Neuronal stem cell (in vitro differentiated cells): ENCODE measurements at regions not wholly inside any gene's neighbourhood (a gene's known extent, or its start where the extent isn't known, plus 50 kb on each side); places are given as distances from the start of the nearest gene placed in this dataset.

ENCODE experiments used
- DNase-seq: peaks from one replicate; pipeline ENCODE4 v3.0.0-alpha.2; 2013; ENCODE audit warnings: low spot score
- H2AFZ ChIP-seq: one replicate; pipeline ENCODE4 v1.6.1; 2013; ENCODE audit warnings: mild to moderate bottlenecking, low read length, inconsistent platforms
- H2AK5ac ChIP-seq: 2 replicates; pipeline ENCODE4 v1.6.1; 2013; ENCODE audit warnings: low read depth, mild to moderate bottlenecking, inconsistent platforms, low read length, moderate library complexity, mixed read lengths
- H2BK120ac ChIP-seq: 2 replicates; pipeline ENCODE4 v1.6.1; 2013; ENCODE audit warnings: low read depth, mild to moderate bottlenecking, inconsistent platforms, low read length, moderate library complexity, mixed read lengths
- H2BK12ac ChIP-seq: one replicate; pipeline ENCODE4 v1.6.1; 2013; ENCODE audit warnings: low read length, inconsistent platforms
- H2BK15ac ChIP-seq: 2 replicates; pipeline ENCODE4 v1.6.1; 2013; ENCODE audit warnings: mild to moderate bottlenecking, low read length, inconsistent platforms, mixed read lengths
- H2BK5ac ChIP-seq: one replicate; pipeline ENCODE4 v1.6.1; 2013; ENCODE audit warnings: inconsistent platforms, mild to moderate bottlenecking, low read length, moderate library complexity
- H3K14ac ChIP-seq: one replicate; pipeline ENCODE4 v1.6.1; 2013; ENCODE audit warnings: low read length, inconsistent platforms
- H3K18ac ChIP-seq: 2 replicates; pipeline ENCODE4 v1.6.1; 2013; ENCODE audit warnings: low read length, inconsistent platforms
- H3K23ac ChIP-seq: 2 replicates; pipeline ENCODE4 v1.6.1; 2013; ENCODE audit warnings: low read depth, mild to moderate bottlenecking, mixed read lengths, low read length, inconsistent platforms; ENCODE audit not compliant: poor library complexity
- H3K27ac ChIP-seq: replicated peaks from 3 replicates; pipeline ENCODE4 v1.5.1; 2013; ENCODE audit warnings: low read length, inconsistent platforms
- H3K27me3 ChIP-seq, 3 experiments: 2 replicates each; pipeline ENCODE4 v1.6.1; 2013; ENCODE audit warnings: low read length in 3 of 3, mild to moderate bottlenecking in 2 of 3, inconsistent platforms in 1 of 3, low read depth in 1 of 3, mixed read lengths in 1 of 3, moderate library complexity in 1 of 3; ENCODE audit not compliant: control insufficient read depth in 3 of 3, insufficient read depth in 3 of 3
- H3K36me3 ChIP-seq, 2 donors: replicated peaks in 1 of 2; 2 replicates each; pipeline ENCODE4 v1.6.1; 2013; ENCODE audit warnings: low read length in 2 of 2; ENCODE audit not compliant: control insufficient read depth in 2 of 2, insufficient read depth in 2 of 2
- H3K4ac ChIP-seq: 2 replicates; pipeline ENCODE4 v1.6.1; 2013; ENCODE audit warnings: inconsistent platforms, mild to moderate bottlenecking, low read length, moderate library complexity
- H3K4me1 ChIP-seq, 2 donors: 1 replicate in 1 of 2; 2 replicates in 1 of 2; pipeline ENCODE4 v1.6.1; 2013; ENCODE audit warnings: low read length in 2 of 2, low read depth in 1 of 2; ENCODE audit not compliant: control insufficient read depth in 2 of 2, insufficient read depth in 1 of 2
- H3K4me2 ChIP-seq: one replicate; pipeline ENCODE4 v1.6.1; 2013; ENCODE audit warnings: mild to moderate bottlenecking, low read length, inconsistent platforms; ENCODE audit not compliant: insufficient read depth, poor library complexity, severe bottlenecking
- H3K4me3 ChIP-seq, 2 donors: 2 replicates each; pipeline ENCODE4 v1.5.1; 2013; ENCODE audit warnings: low read length in 2 of 2, mild to moderate bottlenecking in 2 of 2, inconsistent platforms in 1 of 2, moderate library complexity in 1 of 2
- H3K79me1 ChIP-seq: one replicate; pipeline ENCODE4 v1.6.1; 2013; ENCODE audit warnings: low read depth, mild to moderate bottlenecking, inconsistent platforms, low read length, moderate library complexity
- H3K9ac ChIP-seq: one replicate; pipeline ENCODE4 v1.6.1; 2013; ENCODE audit warnings: mild to moderate bottlenecking, low read depth, low read length, inconsistent platforms; ENCODE audit not compliant: poor library complexity
- H3K9me3 ChIP-seq, 2 donors: replicated peaks in 1 of 2; 2 replicates each; pipeline versions ENCODE3 to v1.6.1; 2013; ENCODE audit warnings: low read length in 2 of 2, mild to moderate bottlenecking in 2 of 2, inconsistent platforms in 1 of 2, low read depth in 1 of 2, mixed read lengths in 1 of 2, moderate library complexity in 1 of 2; ENCODE audit not compliant: control insufficient read depth in 2 of 2, insufficient read depth in 1 of 2
- H4K8ac ChIP-seq: one replicate; pipeline ENCODE4 v1.6.1; 2013; ENCODE audit warnings: low read depth, mild to moderate bottlenecking, inconsistent platforms, low read length, moderate library complexity
- H4K91ac ChIP-seq: one replicate; pipeline ENCODE4 v1.6.1; 2013; ENCODE audit warnings: low read length, low read depth, mild to moderate bottlenecking, inconsistent platforms; ENCODE audit not compliant: poor library complexity
- WGBS, 2 donors: extraction: QIAGEN DNeasy Blood & Tissue Kit; methylation state at CpG; one replicate each; pipeline ENCODE4 v1.1.7; 2013; ENCODE audit warnings: missing lambda C conversion rate in 2 of 2, mixed read lengths in 1 of 2; ENCODE audit not compliant: insufficient read length in 2 of 2, insufficient replicate concordance in 1 of 2; ENCODE audit errors: extremely low coverage in 2 of 2; 5-methylcytosine and 5-hydroxymethylcytosine counted together

DNA sequence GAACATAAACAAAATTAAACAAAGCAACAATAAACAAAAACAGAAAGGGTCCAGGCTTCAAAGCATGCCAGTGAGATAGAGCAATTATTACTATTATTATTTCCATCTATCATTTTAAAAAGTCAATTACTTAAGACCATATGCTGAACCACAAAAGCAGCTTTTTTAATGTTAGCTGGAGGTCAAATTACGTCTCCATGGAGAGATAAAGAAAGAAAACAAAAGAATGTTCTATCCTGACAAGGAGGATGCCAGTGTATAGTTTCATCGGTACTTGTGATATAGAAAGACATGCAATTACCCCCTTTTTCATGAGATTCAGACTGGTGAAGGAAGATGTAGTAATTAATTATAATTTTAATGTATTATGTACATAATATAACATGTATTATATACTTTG, 81.6 kb upstream of the DCN start:
- no peaks in the 10 kb centered on the region for H3K4me1 ChIP-seq
- H3K27me3 ChIP-seq, result no peaks in the 10 kb centered on the region
- no peak overlapping the region for H3K18ac ChIP-seq
- H2BK15ac ChIP-seq, result no peak overlapping the region
- no peak overlapping the region for H2BK120ac ChIP-seq
- no peak overlapping the region for H4K91ac ChIP-seq
- H3K4ac ChIP-seq, result no peak overlapping the region
- H3K36me3 ChIP-seq, result no peaks in the 10 kb centered on the region
- H2AFZ ChIP-seq, result no peak overlapping the region
- H3K27ac ChIP-seq, result no peak overlapping the region
- H3K79me1 ChIP-seq, result no peaks in the 10 kb centered on the region
- H3K9me3 ChIP-seq, result no peaks in the 10 kb centered on the region
- no peak overlapping the region for H3K9ac ChIP-seq
- H3K4me2 ChIP-seq, result no peak overlapping the region
- no peak overlapping the region for H2AK5ac ChIP-seq
- H2BK5ac ChIP-seq, result no peak overlapping the region
- H3K4me3 ChIP-seq, result no peak overlapping the region
- WGBS, 2 donors, result no CpG with 5 or more reads among the region's 2 CpGs
- no peak overlapping the region for H3K23ac ChIP-seq
- H4K8ac ChIP-seq, result no peak overlapping the region
- H2BK12ac ChIP-seq, result no peak overlapping the region
- no peak for DNase-seq
- H3K14ac ChIP-seq, result no peak overlapping the region

DNA sequence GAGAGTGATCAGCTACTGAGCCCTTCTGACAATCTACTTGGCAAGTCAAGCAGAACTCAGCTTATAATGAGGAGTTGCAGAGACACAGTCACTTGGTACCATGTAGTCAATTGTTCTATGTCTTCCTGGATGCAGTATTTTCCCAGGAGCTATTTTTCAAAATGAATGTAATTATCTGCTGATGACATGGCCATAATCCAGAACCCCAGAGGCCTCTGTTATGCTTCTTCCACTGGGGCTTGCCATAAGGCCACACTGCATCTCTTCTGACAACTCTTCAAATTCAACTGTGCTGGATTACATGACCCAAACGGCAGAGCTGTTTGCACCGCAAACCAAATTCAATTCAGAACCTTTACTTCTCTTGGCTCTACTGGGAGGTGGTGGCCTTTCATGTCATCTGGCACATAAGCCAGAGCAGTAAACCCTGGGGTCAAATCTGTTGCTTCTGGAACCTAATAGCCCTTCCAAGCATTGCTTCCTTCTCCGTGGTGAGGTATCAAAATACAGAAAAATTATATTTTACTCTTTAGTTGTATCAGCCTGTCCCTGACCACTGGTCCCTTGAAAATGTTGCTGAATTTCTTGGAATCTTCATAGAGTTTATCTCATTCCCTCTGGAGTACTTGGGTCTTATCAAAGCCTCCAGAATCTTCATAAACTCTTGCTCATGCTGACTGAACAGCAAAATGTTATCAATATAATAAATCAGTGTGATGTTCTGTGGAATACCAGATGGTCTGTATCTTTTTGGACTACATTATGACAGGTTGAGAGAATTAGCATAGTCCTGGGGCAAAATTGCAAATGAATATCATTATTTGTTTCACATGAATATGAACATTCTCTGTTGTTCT, 79.4 kb upstream of the DCN start:
- Histone ChIP-seq H3K36me3 (no peaks in the 10 kb centered on the region), H3K4ac (no peak overlapping the region), H2AK5ac (no peak overlapping the region), H3K4me3 (no peak overlapping the region), H3K27me3 (no peaks in the 10 kb centered on the region), H2AFZ (no peak overlapping the region), H3K14ac (no peak overlapping the region), H3K9ac (no peak overlapping the region), H2BK5ac (no peak overlapping the region), H4K8ac (no peak overlapping the region), H3K79me1 (no peaks in the 10 kb centered on the region), H2BK120ac (no peak overlapping the region), H2BK12ac (no peak overlapping the region), H3K27ac (no peak overlapping the region), H3K4me1 (no peaks in the 10 kb centered on the region), H3K18ac (no peak overlapping the region), H3K4me2 (no peak overlapping the region), H3K9me3 (no peaks in the 10 kb centered on the region), H4K91ac (no peak overlapping the region), H2BK15ac (no peak overlapping the region), H3K23ac (no peak overlapping the region)
- whole genome bisulfite sequencing, 2 donors, result no CpG with 5 or more reads among the region's 3 CpGs
- no peak for DNase-seq

DNA sequence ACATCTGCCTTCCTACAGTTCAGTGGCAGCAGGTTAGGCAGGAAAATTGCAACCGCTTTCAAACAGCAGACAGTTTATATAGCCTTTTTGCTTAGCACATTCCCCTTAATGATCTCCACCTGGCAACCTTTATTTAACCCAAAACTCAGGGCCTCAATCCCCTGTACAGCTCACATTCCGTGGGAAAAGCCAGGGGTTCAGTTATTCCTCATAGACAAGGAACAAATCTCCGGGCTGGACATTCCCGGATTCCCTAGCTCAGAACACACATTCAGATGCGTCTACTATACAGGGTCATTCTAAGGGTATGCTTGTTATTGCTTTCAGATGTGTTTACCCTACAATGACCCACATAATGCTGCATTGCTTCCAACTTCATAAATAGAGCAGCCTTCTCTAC, 73.8 kb upstream of the DCN start:
- Histone ChIP-seq H3K4me1 (peaks cover 0 to 2% of the 10 kb centered on the region in 2 donors), H3K9ac (no peak overlapping the region), H3K14ac (no peak overlapping the region), H3K27me3 (no peaks in the 10 kb centered on the region), H2BK120ac (no peak overlapping the region), H3K27ac (no peak overlapping the region), H2BK12ac (no peak overlapping the region), H3K36me3 (no peaks in the 10 kb centered on the region), H3K4ac (no peak overlapping the region), H3K4me3 (no peak overlapping the region), H2AK5ac (no peak overlapping the region), H2AFZ (no peak overlapping the region), H3K18ac (no peak overlapping the region), H4K91ac (no peak overlapping the region), H3K9me3 (no peaks in the 10 kb centered on the region), H3K79me1 (no peaks in the 10 kb centered on the region), H2BK15ac (no peak overlapping the region), H2BK5ac (no peak overlapping the region), H4K8ac (no peak overlapping the region), H3K4me2 (no peak overlapping the region), H3K23ac (no peak overlapping the region)
- no peak for DNase-seq
- WGBS, 2 donors, result no CpG with 5 or more reads among the region's 5 CpGs

DNA sequence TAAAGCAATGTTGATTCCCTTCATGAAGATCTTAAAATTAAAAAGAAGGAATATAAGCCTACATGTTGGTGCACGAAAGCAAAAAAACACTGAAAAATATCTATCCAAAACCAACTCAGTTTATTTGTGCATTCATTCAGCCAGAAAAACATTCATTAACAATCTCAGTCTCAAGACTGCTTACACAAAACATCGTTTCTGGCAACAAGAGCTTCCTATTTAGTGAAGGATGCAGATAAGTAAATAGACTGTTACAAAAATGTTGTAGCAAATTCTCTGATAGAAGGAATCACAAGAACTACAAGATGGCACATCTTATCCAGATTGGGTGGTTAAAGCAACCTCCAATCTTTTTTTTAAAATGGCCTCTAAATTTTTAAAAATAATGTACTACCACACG, 69.7 kb upstream of the DCN start:
- Histone ChIP-seq H3K4me2 (no peak overlapping the region), H3K9ac (no peak overlapping the region), H2BK15ac (no peak overlapping the region), H3K27ac (no peak overlapping the region), H3K9me3 (no peaks in the 10 kb centered on the region), H3K4me3 (no peak overlapping the region), H2AFZ (peak overlapping the region; percentile 31), H3K14ac (no peak overlapping the region), H3K18ac (no peak overlapping the region), H2BK12ac (no peak overlapping the region), H3K4me1 (peaks cover 0 to 2% of the 10 kb centered on the region in 2 donors), H3K79me1 (no peaks in the 10 kb centered on the region), H2BK120ac (no peak overlapping the region), H2BK5ac (no peak overlapping the region), H3K36me3 (no peaks in the 10 kb centered on the region), H3K27me3 (no peaks in the 10 kb centered on the region), H3K4ac (no peak overlapping the region), H4K91ac (no peak overlapping the region), H4K8ac (no peak overlapping the region), H3K23ac (no peak overlapping the region), H2AK5ac (no peak overlapping the region)
- no peak for DNase-seq
- WGBS, 2 donors, result no CpG with 5 or more reads among the region's 3 CpGs
